Naive B cell (primary cell): ENCODE measurements at regions not wholly inside any gene's neighbourhood (a gene's known extent, or its start where the extent isn't known, plus 50 kb on each side); places are given as distances from the start of the nearest gene placed in this dataset.
"Not testable (repeated sequence)": the region's sequence is repeated elsewhere in the genome, so short reads cannot be mapped to it uniquely, and the experiment has no call there.

Source experiments
- ATAC-seq, 2 donors: fragments of 150-1000 bp; cut with Tn5 transposase; 2 replicates each; pipeline ENCODE4 v1.10.0; 2021; ENCODE audit warnings: low read depth in 2 of 2, mild to moderate bottlenecking in 2 of 2, moderate library complexity in 2 of 2
- DNase-seq: peaks from one replicate; pipeline ENCODE4 v3.0.0; 2022
- H3K27ac Mint-ChIP-seq, 6 donors: one replicate each; pipeline ENCODE4 v1.8.0; 2020 to 2022; ENCODE audit warnings: mild to moderate bottlenecking in 6 of 6, mixed read lengths in 6 of 6, moderate library complexity in 5 of 6, inconsistent platforms in 2 of 6
- H3K27me3 Mint-ChIP-seq, 3 donors: one replicate each; pipeline ENCODE4 v1.8.0; 2021 to 2022; ENCODE audit warnings: mixed read lengths in 3 of 3, mild to moderate bottlenecking in 1 of 3
- H3K36me3 Mint-ChIP-seq, 2 donors: one replicate each; pipeline ENCODE4 v1.8.0; 2020 to 2022; ENCODE audit warnings: mixed read lengths in 2 of 2, inconsistent platforms in 1 of 2, mild to moderate bottlenecking in 1 of 2
- H3K4me1 Mint-ChIP-seq, 3 donors: one replicate each; pipeline ENCODE4 v1.8.0; 2020 to 2022; ENCODE audit warnings: mixed read lengths in 3 of 3, inconsistent platforms in 1 of 3, mild to moderate bottlenecking in 1 of 3, moderate library complexity in 1 of 3
- H3K4me3 Mint-ChIP-seq, 8 donors: one replicate each; pipeline ENCODE4 v1.8.0; 2020 to 2022; ENCODE audit warnings: mild to moderate bottlenecking in 8 of 8, mixed read lengths in 8 of 8, moderate library complexity in 8 of 8, inconsistent platforms in 2 of 8
- H3K9me3 Mint-ChIP-seq, 7 donors: one replicate each; pipeline ENCODE4 v1.8.0; 2020 to 2022; ENCODE audit warnings: mixed read lengths in 7 of 7, mild to moderate bottlenecking in 5 of 7, inconsistent platforms in 2 of 7, moderate library complexity in 1 of 7

GRCh38 chr21:28418726-28419514, 573.8 kb downstream of the LTN1 start:
- DNase-seq, result no peak
- Mint-ChIP-seq H3K27me3 (peaks cover 0 to 5% (median 0%) of the 10 kb centered on the region in 3 donors), H3K4me1 (no peaks in the 10 kb centered on the region), H3K27ac (no peak overlapping the region), H3K4me3 (no peak overlapping the region), H3K9me3 (no peaks in the 10 kb centered on the region), H3K36me3 (no peaks in the 10 kb centered on the region)
- ATAC-seq, result no peak

DNA sequence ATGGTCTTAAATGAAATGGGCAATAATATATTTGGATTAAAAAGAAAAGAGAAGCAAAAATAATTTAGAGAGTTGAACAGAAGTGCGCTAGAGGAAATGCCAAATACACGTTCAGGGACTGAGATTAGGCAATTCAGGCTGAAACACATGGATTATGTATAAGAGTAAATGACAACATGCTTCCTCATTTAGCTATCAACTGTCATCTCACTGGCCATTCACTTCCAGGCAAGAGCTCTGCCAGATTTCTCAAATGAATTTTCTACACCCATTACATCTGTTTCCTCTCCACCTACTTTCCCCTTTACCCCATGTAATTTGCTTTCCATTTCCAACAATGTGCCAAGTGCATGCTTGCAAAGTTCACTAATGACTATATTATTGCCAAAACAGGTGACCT, 582.4 kb downstream of the LTN1 start:
- Mint-ChIP-seq H3K4me3 (no peak overlapping the region), H3K27me3 (peaks cover 0 to 4% (median 0%) of the 10 kb centered on the region in 3 donors), H3K9me3 (peaks cover 0 to 4% (median 0%) of the 10 kb centered on the region in 7 donors), H3K27ac (no peak overlapping the region), H3K36me3 (no peaks in the 10 kb centered on the region), H3K4me1 (no peaks in the 10 kb centered on the region)
- DNase-seq (no peak), ATAC-seq (no peak)

DNA sequence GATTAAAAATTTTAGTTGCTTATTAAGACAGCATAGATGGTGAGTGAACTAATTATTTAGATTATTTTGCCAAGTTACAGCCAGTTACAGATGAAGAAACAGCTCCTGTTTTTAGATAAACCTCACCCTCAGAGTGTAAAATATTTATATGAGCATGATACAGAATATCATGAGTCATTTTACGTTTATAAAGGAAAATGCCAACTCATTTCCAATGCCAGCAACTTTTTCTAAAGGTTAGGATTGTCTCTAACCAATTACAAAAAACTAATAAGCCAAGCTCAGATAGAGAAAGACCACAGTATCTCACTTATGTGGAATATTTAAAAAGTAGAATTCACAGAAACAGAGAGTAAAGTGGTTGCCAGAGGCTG, 590.1 kb downstream of the LTN1 start:
- no peak overlapping the region for H3K27ac Mint-ChIP-seq
- no peak overlapping the region for H3K4me3 Mint-ChIP-seq
- peaks cover 0 to 2% (median 0%) of the 10 kb centered on the region in 3 donors for H3K27me3 Mint-ChIP-seq
- peaks cover under 1 to 14% (median 2%) of the 10 kb centered on the region in 7 donors for H3K9me3 Mint-ChIP-seq
- no peak for DNase-seq
- ATAC-seq, result no peak
- H3K36me3 Mint-ChIP-seq, result no peaks in the 10 kb centered on the region
- H3K4me1 Mint-ChIP-seq, result no peaks in the 10 kb centered on the region

GRCh38 chr21:28397040-28397439, 595.6 kb downstream of the LTN1 start:
- H3K36me3 Mint-ChIP-seq, result no peaks in the 10 kb centered on the region
- no peak for DNase-seq
- ATAC-seq, result no peak
- peaks cover 4 to 19% (median 7%) of the 10 kb centered on the region in 7 donors for H3K9me3 Mint-ChIP-seq
- no peaks in the 10 kb centered on the region for H3K4me1 Mint-ChIP-seq
- H3K4me3 Mint-ChIP-seq, result no peak overlapping the region
- H3K27ac Mint-ChIP-seq, result no peak overlapping the region
- no peaks in the 10 kb centered on the region for H3K27me3 Mint-ChIP-seq

DNA sequence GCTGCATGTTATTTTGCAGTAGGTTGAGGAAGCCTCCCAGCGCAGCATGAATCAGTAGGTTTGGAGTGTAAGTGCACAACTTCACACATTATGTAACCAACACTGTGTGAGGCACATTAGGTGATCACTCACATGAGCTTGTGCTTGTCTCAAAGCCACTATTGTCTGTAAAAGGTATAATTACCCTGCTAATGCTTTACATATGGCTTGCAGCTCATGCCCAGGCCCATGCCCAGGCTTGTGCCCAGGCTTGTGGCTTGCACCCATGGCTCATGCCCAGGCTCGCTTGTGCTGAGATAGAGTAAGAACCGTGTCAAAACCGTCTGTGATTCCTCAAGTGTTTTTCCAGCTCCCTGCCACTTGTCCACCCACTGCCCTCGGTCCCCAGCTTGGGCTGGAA, 596.3 kb downstream of the LTN1 start:
- no peak overlapping the region for H3K4me3 Mint-ChIP-seq
- H3K9me3 Mint-ChIP-seq, result peaks cover 4 to 19% (median 7%) of the 10 kb centered on the region in 7 donors
- H3K27ac Mint-ChIP-seq, result no peak overlapping the region
- no peaks in the 10 kb centered on the region for H3K27me3 Mint-ChIP-seq
- H3K36me3 Mint-ChIP-seq, result no peaks in the 10 kb centered on the region
- no peak for ATAC-seq
- H3K4me1 Mint-ChIP-seq, result no peaks in the 10 kb centered on the region
- DNase-seq, result no peak

- H3K36me3 Mint-ChIP-seq, result no peaks in the 10 kb centered on the region
- H3K4me3 Mint-ChIP-seq, result no peak overlapping the region
- ATAC-seq (no peak), DNase-seq (no peak)
- no peak overlapping the region for H3K27ac Mint-ChIP-seq
- H3K27me3 Mint-ChIP-seq, result no peaks in the 10 kb centered on the region
- H3K4me1 Mint-ChIP-seq, result no peaks in the 10 kb centered on the region
- peaks cover 5 to 19% (median 7%) of the 10 kb centered on the region in 7 donors for H3K9me3 Mint-ChIP-seq
Measured at GRCh38 chr21:28393279-28393678, 599.4 kb downstream of the LTN1 start.

GRCh38 chr21:28391938-28392849, 600.5 kb downstream of the LTN1 start:
- Mint-ChIP-seq H3K27me3 (no peaks in the 10 kb centered on the region), H3K4me3 (no peak overlapping the region), H3K9me3 (peaks cover 0 to 14% (median 6%) of the 10 kb centered on the region in 7 donors), H3K4me1 (no peaks in the 10 kb centered on the region), H3K36me3 (no peaks in the 10 kb centered on the region), H3K27ac (no peak overlapping the region)
- DNase-seq (no peak), ATAC-seq (no peak)

GRCh38 chr21:28387220-28387619, 605.5 kb downstream of the LTN1 start:
- Mint-ChIP-seq H3K36me3 (no peaks in the 10 kb centered on the region), H3K4me3 (no peak overlapping the region), H3K27ac (no peak overlapping the region), H3K4me1 (no peaks in the 10 kb centered on the region), H3K27me3 (no peaks in the 10 kb centered on the region), H3K9me3 (peaks cover 0 to 5% (median 1%) of the 10 kb centered on the region in 7 donors)
- no peak for ATAC-seq
- DNase-seq, result no peak

GRCh38 chr21:28385845-28386244, 606.8 kb downstream of the LTN1 start:
- DNase-seq, result no peak
- no peak overlapping the region for H3K4me3 Mint-ChIP-seq
- no peaks in the 10 kb centered on the region for H3K27me3 Mint-ChIP-seq
- H3K27ac Mint-ChIP-seq, result no peak overlapping the region
- no peaks in the 10 kb centered on the region for H3K4me1 Mint-ChIP-seq
- no peaks in the 10 kb centered on the region for H3K36me3 Mint-ChIP-seq
- H3K9me3 Mint-ChIP-seq, result peaks cover 0 to 5% (median 1%) of the 10 kb centered on the region in 7 donors
- no peak for ATAC-seq

- DNase-seq, H3K27me3 Mint-ChIP-seq, ATAC-seq, H3K4me1 Mint-ChIP-seq, H3K4me3 Mint-ChIP-seq, H3K27ac Mint-ChIP-seq, H3K36me3 Mint-ChIP-seq, H3K9me3 Mint-ChIP-seq: not testable (repeated sequence)
Measured at GRCh38 chr21:28381000-28381745, 611.5 kb downstream of the LTN1 start.

GRCh38 chr21:28380241-28380640, 612.4 kb downstream of the LTN1 start:
- peaks cover 0 to 7% (median 2%) of the 10 kb centered on the region in 7 donors for H3K9me3 Mint-ChIP-seq
- H3K27ac Mint-ChIP-seq, result no peak overlapping the region
- ATAC-seq (no peak), DNase-seq (no peak)
- no peak overlapping the region for H3K4me3 Mint-ChIP-seq
- no peaks in the 10 kb centered on the region for H3K36me3 Mint-ChIP-seq
- H3K4me1 Mint-ChIP-seq, result no peaks in the 10 kb centered on the region
- H3K27me3 Mint-ChIP-seq, result no peaks in the 10 kb centered on the region

DNA sequence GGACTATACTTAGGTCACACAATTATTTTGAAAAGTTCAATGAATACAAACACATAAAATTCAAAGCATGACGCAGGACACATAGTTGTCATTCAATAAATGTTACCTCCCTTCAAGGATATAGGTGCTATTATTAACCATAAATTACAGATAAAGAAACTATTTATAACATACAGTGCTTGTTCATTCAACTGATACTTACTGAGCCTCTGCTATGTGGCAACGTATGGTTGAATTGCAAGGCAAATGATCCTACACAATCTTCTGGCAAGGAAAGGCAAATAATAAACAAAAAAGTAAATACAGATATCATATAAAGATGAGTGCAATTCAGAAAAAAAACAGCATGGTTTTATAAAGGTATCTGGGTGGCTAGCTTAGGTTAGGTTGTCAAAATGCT, 614.7 kb downstream of the LTN1 start:
- ATAC-seq (no peak), DNase-seq (no peak)
- no peaks in the 10 kb centered on the region for H3K27me3 Mint-ChIP-seq
- H3K27ac Mint-ChIP-seq, result no peak overlapping the region
- no peaks in the 10 kb centered on the region for H3K36me3 Mint-ChIP-seq
- H3K9me3 Mint-ChIP-seq, result peaks cover 0 to 12% (median 9%) of the 10 kb centered on the region in 7 donors
- H3K4me1 Mint-ChIP-seq, result no peaks in the 10 kb centered on the region
- no peak overlapping the region for H3K4me3 Mint-ChIP-seq

- no peaks in the 10 kb centered on the region for H3K27me3 Mint-ChIP-seq
- H3K27ac Mint-ChIP-seq, result no peak overlapping the region
- DNase-seq (no peak), ATAC-seq (no peak)
- H3K9me3 Mint-ChIP-seq, result peaks cover 3 to 29% (median 11%) of the 10 kb centered on the region in 7 donors
- H3K4me3 Mint-ChIP-seq, result no peak overlapping the region
- no peaks in the 10 kb centered on the region for H3K4me1 Mint-ChIP-seq
- no peaks in the 10 kb centered on the region for H3K36me3 Mint-ChIP-seq
Measured at GRCh38 chr21:28375708-28376385, 616.8 kb downstream of the LTN1 start.
